Heart right ventricle (tissue), 16 donors: ENCODE measurements at regions not wholly inside any gene's neighbourhood (a gene's known extent, or its start where the extent isn't known, plus 50 kb on each side); places are given as distances from the start of the nearest gene placed in this dataset.

Source experiments
- ATAC-seq, 8 donors: fragments of 200-7000 bp; cut with Tn5 transposase; one replicate each; pipeline ENCODE4 v1.9.1; 2020; ENCODE audit warnings: mild to moderate bottlenecking in 8 of 8, moderate library complexity in 8 of 8, moderate number of reproducible peaks in 1 of 8
- DNase-seq, 2 donors: peaks; one replicate each; pipeline ENCODE4 v3.0.0-alpha.2; 2020
- H3K27ac ChIP-seq, 10 donors: fragments of 200-600 bp; sonication (generic) in 2 of 10; one replicate each; pipeline versions ENCODE4 v1.5.0 to v1.8.0; 2020 to 2022; ENCODE audit warnings: mild to moderate bottlenecking in 3 of 10
- H3K27me3 ChIP-seq, 7 donors: fragments of 200-600 bp; one replicate each; pipeline ENCODE4 v1.8.0; 2021 to 2022; ENCODE audit warnings: mild to moderate bottlenecking in 2 of 7
- H3K36me3 ChIP-seq, 9 donors: fragments of 200-600 bp; sonication (generic) in 1 of 9; one replicate each; pipeline versions ENCODE4 v1.5.0 to v1.8.0; 2020 to 2022; ENCODE audit warnings: mild to moderate bottlenecking in 2 of 9
- H3K4me1 ChIP-seq, 9 donors: fragments of 200-600 bp; sonication (generic) in 1 of 9; one replicate each; pipeline versions ENCODE4 v1.5.0 to v1.8.0; 2020 to 2022; ENCODE audit warnings: mild to moderate bottlenecking in 4 of 9
- H3K4me3 ChIP-seq, 10 donors: fragments of 200-600 bp; sonication (generic) in 2 of 10; one replicate each; pipeline versions ENCODE4 v1.5.0 to v1.8.0; 2020 to 2022; ENCODE audit warnings: mild to moderate bottlenecking in 7 of 10, moderate library complexity in 2 of 10
- H3K9me3 ChIP-seq, 11 donors: fragments of 200-600 bp in 10 of 11; sonication (generic) in 2 of 11; one replicate each; pipeline versions ENCODE4 v1.5.0 to v1.8.0; 2013 to 2022; ENCODE audit warnings: mild to moderate bottlenecking in 2 of 11, control low read depth in 1 of 11, moderate library complexity in 1 of 11
- WGBS, 2 donors: extraction: QIAGEN DNeasy Blood & Tissue Kit; methylation state at CpG; one replicate each; pipeline ENCODE4 v1.1.7; 2013; ENCODE audit warnings: inconsistent platforms in 1 of 2; 5-methylcytosine and 5-hydroxymethylcytosine counted together
- intact Hi-C, 10 donors: fragments of 100-400 bp; cut with DNase I; formaldehyde crosslinking; loops; one replicate each; pipeline versions ENCODE4 v1.11.1 to v1.14.2; 2022
- TF ChIP-seq, protein P1 (sequence below), 9 donors: fragments of 200-600 bp; sonication (generic) in 2 of 9; IDR thresholded peaks; one replicate each; pipeline versions ENCODE4 v1.5.0 to v1.8.0; 2021 to 2022; ENCODE audit warnings: antibody characterized with exemption in 9 of 9, mild to moderate bottlenecking in 5 of 9, moderate library complexity in 1 of 9
- donor health status: Arrhythmogenic right ventricular cardiomyopathy.
- donor health status: ischemic (EF 13 %, LVEDD 7.1; RV severe dilation, severe dysfunction).
- donor health status: healthy with polysubstance abuse.
- donor health status: DM: no; HTN: yes; CAD: no.
- donor health status: DM: no; HTN: no; CAD: no.
- donor health status: ischemic (EF 25% LVEDD 6.9; RV normal size, moderate dysfunction).
- donor health status: ischemic (EF 25% LVEDD 5.7; RV mildly dilated, moderate dysfunction).
- donor health status: healthy.
- donor health status: DM: yes; HTN: yes; CAD: no.
- donor health status: Ischemic cardiomyopathy.
- donor health status: ischemic (EF 35%, LVEDD 5.7; RV mildly dilated, moderate dysfunction).
- donor health status: nonischemic (EF 11% LVEDD 7.7; RV severe dilation, severe dysfunction).
- donor health status: DM: yes; HTN: yes; CAD: no.
- donor health status: PGD.
- donor health status: ischemic (EF 29% LVEDD 5.4; RV normal size, mild dysfunction).
- donor health status: nonischemic (EF 23%, LVEDD 6.1; RV moderate dilation, normal function).

DNA sequence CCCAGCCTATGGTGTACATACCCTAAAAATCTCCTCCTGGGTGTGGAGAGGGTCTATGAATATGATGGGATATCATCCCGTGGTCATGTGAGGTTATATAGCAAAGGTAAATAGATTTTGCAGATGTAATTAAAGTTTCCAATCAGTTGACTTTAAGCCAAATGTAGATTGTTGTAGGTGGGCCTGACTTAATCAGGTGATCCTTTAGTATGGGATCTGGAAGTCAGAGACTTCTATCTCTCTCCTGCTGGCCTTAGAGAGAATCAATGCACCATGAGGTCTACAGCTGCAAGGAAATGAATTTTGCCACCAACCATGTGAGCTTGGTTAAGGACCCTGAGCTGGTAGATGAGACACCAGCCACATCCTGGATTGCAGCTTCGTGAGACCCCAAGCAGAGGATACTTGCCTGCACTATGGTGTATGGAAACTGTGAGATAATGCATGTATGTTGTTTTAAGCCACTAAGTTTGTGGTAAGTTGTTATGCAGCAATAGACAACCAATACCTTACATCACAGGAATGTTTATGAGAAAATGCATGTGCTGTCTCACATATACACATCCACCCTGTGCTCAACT lies 137.1 kb upstream of the SLC6A11 start:
- TF ChIP-seq, protein P1, sequence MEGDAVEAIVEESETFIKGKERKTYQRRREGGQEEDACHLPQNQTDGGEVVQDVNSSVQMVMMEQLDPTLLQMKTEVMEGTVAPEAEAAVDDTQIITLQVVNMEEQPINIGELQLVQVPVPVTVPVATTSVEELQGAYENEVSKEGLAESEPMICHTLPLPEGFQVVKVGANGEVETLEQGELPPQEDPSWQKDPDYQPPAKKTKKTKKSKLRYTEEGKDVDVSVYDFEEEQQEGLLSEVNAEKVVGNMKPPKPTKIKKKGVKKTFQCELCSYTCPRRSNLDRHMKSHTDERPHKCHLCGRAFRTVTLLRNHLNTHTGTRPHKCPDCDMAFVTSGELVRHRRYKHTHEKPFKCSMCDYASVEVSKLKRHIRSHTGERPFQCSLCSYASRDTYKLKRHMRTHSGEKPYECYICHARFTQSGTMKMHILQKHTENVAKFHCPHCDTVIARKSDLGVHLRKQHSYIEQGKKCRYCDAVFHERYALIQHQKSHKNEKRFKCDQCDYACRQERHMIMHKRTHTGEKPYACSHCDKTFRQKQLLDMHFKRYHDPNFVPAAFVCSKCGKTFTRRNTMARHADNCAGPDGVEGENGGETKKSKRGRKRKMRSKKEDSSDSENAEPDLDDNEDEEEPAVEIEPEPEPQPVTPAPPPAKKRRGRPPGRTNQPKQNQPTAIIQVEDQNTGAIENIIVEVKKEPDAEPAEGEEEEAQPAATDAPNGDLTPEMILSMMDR (IDR thresholded peaks at IDR 0.05), result no peak
- intact Hi-C loops, result no loop called here
- ATAC-seq (no peak), DNase-seq (no peak)
- WGBS, 2 donors, result 56 to 74% methylated on average over 2 of the region's 2 CpGs
- H3K4me3 ChIP-seq, result no peak overlapping the region
- no peaks in the 10 kb centered on the region for H3K9me3 ChIP-seq
- no peaks in the 10 kb centered on the region for H3K4me1 ChIP-seq
- H3K27ac ChIP-seq, result no peak overlapping the region
- H3K36me3 ChIP-seq, result no peaks in the 10 kb centered on the region
- peaks cover 0 to 22% (median 0%) of the 10 kb centered on the region in 7 donors for H3K27me3 ChIP-seq

DNA sequence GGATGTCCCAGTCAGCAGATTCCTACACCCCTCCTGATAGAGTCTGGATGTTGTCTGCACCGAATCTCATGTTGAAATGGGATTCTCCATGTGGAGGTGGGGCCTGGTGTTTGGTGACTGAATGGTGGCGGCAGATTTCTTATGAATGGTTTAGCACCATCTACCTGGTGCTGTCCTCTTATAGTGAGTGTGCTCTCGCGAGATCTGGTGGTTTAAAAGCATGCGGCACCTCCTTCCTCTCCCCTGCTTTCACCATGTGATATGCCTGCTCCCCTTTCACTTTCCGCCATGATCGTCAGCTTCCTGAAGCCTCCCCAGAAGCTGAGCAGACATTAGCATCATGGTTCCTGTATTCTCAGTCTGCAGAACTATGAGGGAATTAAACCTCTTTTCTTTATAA lies 135.2 kb upstream of the SLC6A11 start:
- WGBS, 2 donors, result 87 to 90% methylated on average over 7 of the region's 7 CpGs
- DNase-seq (no peak), ATAC-seq (no peak)

DNA sequence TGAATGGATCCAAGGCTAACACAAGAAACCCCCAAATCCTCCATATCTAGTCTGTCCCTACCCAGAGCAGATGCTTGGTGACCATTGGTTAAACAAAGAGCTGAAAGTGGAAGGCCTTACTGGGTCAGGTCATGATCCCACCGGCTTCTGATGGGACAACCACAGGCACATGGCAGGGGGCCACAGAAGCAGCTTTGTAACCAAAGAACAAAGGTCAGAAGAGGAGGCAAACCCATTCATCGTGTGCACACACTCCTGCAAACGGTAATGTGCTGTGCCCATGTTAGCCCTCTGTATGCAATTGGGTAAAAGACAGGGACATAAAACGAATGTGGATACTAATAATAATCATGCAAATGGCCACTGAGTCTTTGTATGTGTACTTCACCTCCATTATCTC lies 133.3 kb upstream of the SLC6A11 start:
- WGBS, 2 donors, result 63 to 71% methylated on average over 4 of the region's 4 CpGs
- no peak for DNase-seq
- ATAC-seq, result no peak
- Histone ChIP-seq H3K27ac (no peak overlapping the region), H3K36me3 (no peaks in the 10 kb centered on the region), H3K4me1 (no peaks in the 10 kb centered on the region), H3K4me3 (no peak overlapping the region), H3K9me3 (no peaks in the 10 kb centered on the region), H3K27me3 (peaks cover 0 to 34% (median 0%) of the 10 kb centered on the region in 7 donors)
- intact Hi-C loops, result loop anchor here in 1 of 10 donors (10.0 kb wide), 1 partner anchor 228 kb away; no protein-coding TSS in a partner anchor
- TF ChIP-seq, protein P1 (IDR thresholded peaks at IDR 0.05), result no peak

More for the DNA sequence above, 135.2 kb upstream of the SLC6A11 start:
- intact Hi-C loops, result loop anchor here in 1 of 10 donors (10.0 kb wide), 1 partner anchor 226 kb away; no protein-coding TSS in a partner anchor
- Histone ChIP-seq H3K4me1 (no peaks in the 10 kb centered on the region), H3K27me3 (peaks cover 0 to 34% (median 5%) of the 10 kb centered on the region in 7 donors), H3K27ac (no peak overlapping the region), H3K4me3 (no peak overlapping the region), H3K9me3 (no peaks in the 10 kb centered on the region), H3K36me3 (no peaks in the 10 kb centered on the region)
- TF ChIP-seq, protein P1 (IDR thresholded peaks at IDR 0.05), result no peak

DNA sequence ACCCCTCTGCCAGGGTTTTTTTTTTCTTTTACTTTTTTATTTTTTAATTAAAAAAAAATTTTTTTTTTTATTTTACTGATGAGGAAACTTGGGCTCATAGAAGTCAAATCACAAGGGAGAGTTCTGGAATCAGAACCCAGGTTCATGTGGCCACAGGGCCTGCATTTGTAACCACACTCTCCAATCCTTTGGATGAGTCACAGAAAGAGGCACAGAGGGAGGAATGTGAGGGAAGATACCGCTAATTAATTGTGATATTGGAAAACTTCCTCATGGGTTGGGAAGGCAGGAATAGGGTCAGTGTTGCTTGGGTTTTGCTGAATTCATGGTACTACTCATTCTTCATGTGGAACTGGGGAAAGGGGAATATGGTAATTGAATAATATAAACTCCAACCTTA lies 132.9 kb upstream of the SLC6A11 start:
- WGBS, 2 donors, result 0% methylated on average over 1 of the region's 1 CpG
- Histone ChIP-seq H3K4me3 (no peak overlapping the region), H3K36me3 (no peaks in the 10 kb centered on the region), H3K27me3 (peaks cover 0 to 30% (median 0%) of the 10 kb centered on the region in 7 donors), H3K4me1 (no peaks in the 10 kb centered on the region), H3K9me3 (no peaks in the 10 kb centered on the region), H3K27ac (no peak overlapping the region)
- TF ChIP-seq, protein P1 (IDR thresholded peaks at IDR 0.05), result no peak
- DNase-seq, result no peak
- intact Hi-C loops, result loop anchor here in 1 of 10 donors (10.0 kb wide), 1 partner anchor 228 kb away; no protein-coding TSS in a partner anchor
- ATAC-seq, result no peak
